GM18861 (cell line): ENCODE measurements at regions not wholly inside any gene's neighbourhood (a gene's known extent, or its start where the extent isn't known, plus 50 kb on each side); places are given as distances from the start of the nearest gene placed in this dataset.
"Not testable (repeated sequence)": the region's sequence is repeated elsewhere in the genome, so short reads cannot be mapped to it uniquely, and the experiment has no call there.

Source experiments
- ATAC-seq: cut with Tn5 transposase; IDR thresholded peaks from one replicate; pipeline ENCODE4 v1.9.1; 2021; ENCODE audit not compliant: unreplicated experiment

GRCh38 chr13:76668141-76668540, 218.1 kb downstream of the KCTD12 start:
- no peak for ATAC-seq

- ATAC-seq, result no peak
Measured at GRCh38 chr13:76667551-76667950, 218.7 kb downstream of the KCTD12 start.

GRCh38 chr13:76663592-76664335, 222.4 kb downstream of the KCTD12 start:
- no peak for ATAC-seq

- not testable (repeated sequence) for ATAC-seq
Measured at GRCh38 chr13:76659074-76659473, 227.1 kb downstream of the KCTD12 start.

- ATAC-seq, result no peak
Measured at GRCh38 chr13:76656500-76656899, 229.7 kb downstream of the KCTD12 start.

- ATAC-seq, result no peak
Measured at GRCh38 chr13:76656056-76656455, 230.1 kb downstream of the KCTD12 start.

- ATAC-seq, result no peak
Measured at GRCh38 chr13:76654263-76654662, 231.9 kb downstream of the KCTD12 start.

- no peak for ATAC-seq
Measured at GRCh38 chr13:76651286-76651685, 234.9 kb downstream of the KCTD12 start.

GRCh38 chr13:76647550-76647949, 238.7 kb downstream of the KCTD12 start:
- no peak for ATAC-seq

GRCh38 chr13:76646946-76647345, 239.3 kb downstream of the KCTD12 start:
- ATAC-seq, result no peak

GRCh38 chr13:76645632-76646031, 240.6 kb downstream of the KCTD12 start:
- no peak for ATAC-seq

GRCh38 chr13:76644906-76645305, 241.3 kb downstream of the KCTD12 start:
- no peak for ATAC-seq

GRCh38 chr13:76643596-76643995, 242.6 kb downstream of the KCTD12 start:
- ATAC-seq, result no peak

GRCh38 chr13:76641056-76641455, 245.1 kb downstream of the KCTD12 start:
- no peak for ATAC-seq

GRCh38 chr13:76638882-76639281, 247.3 kb downstream of the KCTD12 start:
- no peak for ATAC-seq

GRCh38 chr13:76638181-76638580, 248.0 kb downstream of the KCTD12 start:
- ATAC-seq, result no peak

GRCh38 chr13:76637641-76638141, 248.5 kb downstream of the KCTD12 start:
- no peak for ATAC-seq

- no peak for ATAC-seq
Measured at GRCh38 chr13:76636829-76637228, 249.4 kb downstream of the KCTD12 start.

- no peak for ATAC-seq
Measured at GRCh38 chr13:76635232-76636230, 250.7 kb downstream of the KCTD12 start.

GRCh38 chr13:76634431-76635191, 251.6 kb downstream of the KCTD12 start:
- ATAC-seq, result no peak
